Ovary (tissue), 7 donors: ENCODE measurements at regions not wholly inside any gene's neighbourhood (a gene's known extent, or its start where the extent isn't known, plus 50 kb on each side); places are given as distances from the start of the nearest gene placed in this dataset.

Experiments
- DNase-seq, 5 donors: peaks; one replicate each; pipeline ENCODE4 v3.0.0-alpha.2; 2019 to 2020
- H3K27ac ChIP-seq, 2 donors: fragments of 200-600 bp; one replicate each; pipeline versions ENCODE4 v1.5.1 to v1.8.0; 2019 to 2022
- H3K27me3 ChIP-seq: fragments of 200-600 bp; one replicate; pipeline ENCODE4 v1.8.0; 2022
- H3K36me3 ChIP-seq: fragments of 200-600 bp; sonication (generic); one replicate; pipeline ENCODE4 v1.5.1; 2019
- H3K4me1 ChIP-seq: one replicate; pipeline ENCODE4 v1.8.1; 2013; ENCODE audit warnings: mild to moderate bottlenecking, moderate library complexity; ENCODE audit not compliant: insufficient read depth
- H3K4me3 ChIP-seq: fragments of 200-600 bp; sonication (generic); one replicate; pipeline ENCODE4 v1.5.1; 2017
- H3K9me3 ChIP-seq, 2 donors: fragments of 200-600 bp in 1 of 2; sonication (generic) in 1 of 2; one replicate each; pipeline versions ENCODE4 v1.5.1 to v1.8.1; 2013 to 2019; ENCODE audit warnings: mild to moderate bottlenecking in 1 of 2, moderate library complexity in 1 of 2
- EP300 ChIP-seq: sonication (generic); formaldehyde crosslinking; IDR thresholded peaks from one replicate; pipeline ENCODE4 v1.6.1; 2017; ENCODE audit warnings: antibody characterized with exemption
- POLR2A ChIP-seq: fragments of 450-650 bp; IDR thresholded peaks from one replicate; pipeline ENCODE4 v1.6.1; 2017; ENCODE audit warnings: antibody characterized with exemption, mild to moderate bottlenecking, moderate library complexity
- WGBS, 3 donors: extraction: QIAGEN DNeasy Blood & Tissue Kit in 1 of 3; methylation state at CpG; one replicate each; pipeline versions ENCODE4 v1.1.5 to v1.1.7; 2013 to 2017; 5-methylcytosine and 5-hydroxymethylcytosine counted together
- intact Hi-C, 4 donors: fragments of 100-400 bp; cut with DNase I; formaldehyde crosslinking; loops; one replicate each; pipeline versions ENCODE4 v1.11.0 to v1.15.1; 2022 to 2023
- TF ChIP-seq, protein P1 (sequence below), 3 donors: fragments of 450-650 bp in 2 of 3; fragments of 200-600 bp in 1 of 3; IDR thresholded peaks; one replicate each; pipeline versions ENCODE4 v1.5.1 to v1.8.0; 2016 to 2022; ENCODE audit warnings: antibody characterized with exemption in 3 of 3, mild to moderate bottlenecking in 1 of 3
- donor health status: DM: no; HTN: no; CAD: no; lungs with moderate emphysema.
- donor health status: DM: no; HTN: no; CAD: no.
- donor health status: Bipolar disorder and iron deficiency.
- donor health status: DM: no; HTN: no; CAD: no.
- donor health status: DM: yes; HTN: yes; CAD: no.

DNA sequence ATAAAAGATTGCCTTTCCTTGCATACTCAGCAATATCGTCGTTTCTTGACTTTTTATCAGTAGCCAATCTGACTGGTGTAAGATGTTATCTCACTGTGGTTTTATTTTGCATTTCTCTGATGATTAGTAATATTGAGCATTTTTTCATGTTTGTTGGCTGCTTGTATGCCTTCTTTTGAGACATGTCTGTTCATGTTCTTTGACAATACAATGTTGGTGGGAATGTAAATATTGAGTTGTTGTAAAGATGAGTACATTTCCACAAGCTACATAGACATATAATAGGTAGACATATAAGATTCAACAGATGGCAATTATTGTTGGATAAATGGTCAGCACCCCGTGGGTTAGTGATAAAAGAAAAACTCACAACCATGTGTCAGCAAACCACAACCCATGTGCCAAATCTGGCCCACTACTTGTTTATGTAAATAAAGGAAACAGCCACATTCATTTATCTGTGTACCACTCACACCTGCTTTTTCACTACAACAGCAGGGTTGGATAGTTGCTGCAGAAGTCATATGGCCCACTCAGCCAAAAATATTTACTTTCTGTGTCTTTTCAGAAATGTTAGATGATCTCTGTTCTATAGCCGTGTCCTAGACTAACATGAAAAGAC, 153.1 kb upstream of the VCX start:
- no peaks in the 10 kb centered on the region for H3K27me3 ChIP-seq
- 61 to 71% (median 70%) methylated on average over 4 of the region's 4 CpGs for WGBS, 3 donors
- no peaks in the 10 kb centered on the region for H3K9me3 ChIP-seq
- intact Hi-C loops: no loop called here
- no peak for DNase-seq
- no peaks in the 10 kb centered on the region for H3K4me1 ChIP-seq
- H3K4me3 ChIP-seq: no peak overlapping the region
- H3K27ac ChIP-seq: no peak overlapping the region
- TF ChIP-seq POLR2A (no peak), EP300 (no peak)
- TF ChIP-seq, protein P1, sequence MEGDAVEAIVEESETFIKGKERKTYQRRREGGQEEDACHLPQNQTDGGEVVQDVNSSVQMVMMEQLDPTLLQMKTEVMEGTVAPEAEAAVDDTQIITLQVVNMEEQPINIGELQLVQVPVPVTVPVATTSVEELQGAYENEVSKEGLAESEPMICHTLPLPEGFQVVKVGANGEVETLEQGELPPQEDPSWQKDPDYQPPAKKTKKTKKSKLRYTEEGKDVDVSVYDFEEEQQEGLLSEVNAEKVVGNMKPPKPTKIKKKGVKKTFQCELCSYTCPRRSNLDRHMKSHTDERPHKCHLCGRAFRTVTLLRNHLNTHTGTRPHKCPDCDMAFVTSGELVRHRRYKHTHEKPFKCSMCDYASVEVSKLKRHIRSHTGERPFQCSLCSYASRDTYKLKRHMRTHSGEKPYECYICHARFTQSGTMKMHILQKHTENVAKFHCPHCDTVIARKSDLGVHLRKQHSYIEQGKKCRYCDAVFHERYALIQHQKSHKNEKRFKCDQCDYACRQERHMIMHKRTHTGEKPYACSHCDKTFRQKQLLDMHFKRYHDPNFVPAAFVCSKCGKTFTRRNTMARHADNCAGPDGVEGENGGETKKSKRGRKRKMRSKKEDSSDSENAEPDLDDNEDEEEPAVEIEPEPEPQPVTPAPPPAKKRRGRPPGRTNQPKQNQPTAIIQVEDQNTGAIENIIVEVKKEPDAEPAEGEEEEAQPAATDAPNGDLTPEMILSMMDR (IDR thresholded peaks at IDR 0.05): no peak
- no peaks in the 10 kb centered on the region for H3K36me3 ChIP-seq

DNA sequence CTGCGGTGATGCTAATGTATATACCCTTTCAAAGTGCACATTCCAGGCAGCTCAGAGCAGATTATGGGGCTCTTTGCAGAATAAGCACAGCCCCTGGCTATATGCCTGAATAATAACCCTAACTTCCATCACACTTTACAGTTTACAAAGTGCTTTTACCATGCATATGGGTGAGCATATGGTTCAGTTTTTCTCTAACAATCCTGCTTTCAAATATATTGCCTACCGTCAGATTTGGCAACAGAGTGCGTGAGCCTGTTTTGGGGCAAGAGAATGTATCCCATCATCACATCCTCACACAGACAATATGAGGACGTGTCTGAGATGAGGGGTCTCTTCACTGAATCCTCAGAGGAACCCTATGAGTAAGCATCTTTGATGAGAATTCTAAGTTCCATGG, 162.8 kb upstream of the VCX start:
- no peaks in the 10 kb centered on the region for H3K9me3 ChIP-seq
- WGBS, 3 donors: 72 to 82% (median 80%) methylated on average over 4 of the region's 4 CpGs
- H3K27ac ChIP-seq: no peak overlapping the region
- TF ChIP-seq, protein P1 (IDR thresholded peaks at IDR 0.05): no peak
- TF ChIP-seq EP300 (no peak), POLR2A (no peak)
- no peaks in the 10 kb centered on the region for H3K36me3 ChIP-seq
- H3K4me3 ChIP-seq: no peak overlapping the region
- intact Hi-C loops: no loop called here
- no peaks in the 10 kb centered on the region for H3K27me3 ChIP-seq
- DNase-seq: no peak
- no peaks in the 10 kb centered on the region for H3K4me1 ChIP-seq

DNA sequence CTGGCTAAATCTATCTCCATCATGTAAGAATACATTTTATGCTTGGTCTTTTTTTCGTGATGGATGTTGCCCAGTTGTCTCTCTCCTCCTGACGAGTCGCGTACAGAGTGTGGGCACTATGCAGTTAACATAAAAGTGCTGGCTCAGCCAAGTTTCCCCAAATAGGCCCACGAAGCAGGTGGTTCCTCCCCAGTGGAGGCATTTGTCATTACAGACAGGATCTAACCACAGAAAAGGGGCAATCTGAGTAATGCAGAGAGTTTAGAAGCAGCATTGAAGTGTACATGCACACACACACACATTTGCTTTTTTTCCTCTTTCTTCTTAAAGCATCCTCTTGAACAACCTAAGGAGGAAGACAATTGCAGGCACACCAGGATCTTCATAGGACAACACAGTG, 188.7 kb upstream of the VCX start:
- Histone ChIP-seq H3K4me1 (no peaks in the 10 kb centered on the region), H3K27me3 (no peaks in the 10 kb centered on the region), H3K36me3 (no peaks in the 10 kb centered on the region), H3K27ac (no peak overlapping the region), H3K9me3 (no peaks in the 10 kb centered on the region), H3K4me3 (no peak overlapping the region)
- no peak for DNase-seq
- intact Hi-C loops: no loop called here
- WGBS, 3 donors: 65 to 67% (median 66%) methylated on average over 5 of the region's 5 CpGs
- TF ChIP-seq, protein P1 (IDR thresholded peaks at IDR 0.05): no peak
- TF ChIP-seq POLR2A (no peak), EP300 (no peak)

DNA sequence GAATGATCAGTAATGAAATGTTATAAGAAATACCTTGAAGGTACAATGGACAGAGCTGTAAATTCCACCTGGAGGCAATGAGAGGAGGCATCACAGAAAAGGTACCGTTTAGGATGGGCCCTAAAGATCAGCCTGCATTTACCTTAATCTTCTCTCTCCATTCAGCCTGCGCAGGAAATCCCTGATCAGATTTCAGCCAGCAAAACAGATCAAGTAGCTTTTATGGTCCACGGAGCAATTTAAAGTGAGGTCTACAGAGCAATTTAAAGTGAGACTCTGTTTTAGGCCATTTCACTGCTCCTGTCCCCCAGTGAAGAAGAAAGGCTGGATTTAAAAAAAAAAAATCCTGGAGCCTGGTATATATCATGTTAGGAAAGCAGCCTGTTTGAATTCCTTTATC, 195.1 kb upstream of the VCX start:
- Histone ChIP-seq H3K4me3 (no peak overlapping the region), H3K27me3 (no peaks in the 10 kb centered on the region), H3K9me3 (no peaks in the 10 kb centered on the region), H3K4me1 (no peaks in the 10 kb centered on the region), H3K27ac (no peak overlapping the region), H3K36me3 (no peaks in the 10 kb centered on the region)
- TF ChIP-seq EP300 (no peak), POLR2A (no peak)
- TF ChIP-seq, protein P1 (IDR thresholded peaks at IDR 0.05): no peak
- intact Hi-C loops: no loop called here
- DNase-seq: no peak
- WGBS, 3 donors: 7 to 13% (median 9%) methylated on average over 3 of the region's 3 CpGs
